CD4-positive, alpha-beta T cell treated with Interleukin-6 for 4 hours (primary cell): ENCODE measurements at regions not wholly inside any gene's neighbourhood (a gene's known extent, or its start where the extent isn't known, plus 50 kb on each side); places are given as distances from the start of the nearest gene placed in this dataset.

ENCODE experiments used
- DNase-seq: peaks from one replicate; pipeline ENCODE4 v3.0.0-alpha.2; 2020; ENCODE audit warnings: mixed read lengths

DNA sequence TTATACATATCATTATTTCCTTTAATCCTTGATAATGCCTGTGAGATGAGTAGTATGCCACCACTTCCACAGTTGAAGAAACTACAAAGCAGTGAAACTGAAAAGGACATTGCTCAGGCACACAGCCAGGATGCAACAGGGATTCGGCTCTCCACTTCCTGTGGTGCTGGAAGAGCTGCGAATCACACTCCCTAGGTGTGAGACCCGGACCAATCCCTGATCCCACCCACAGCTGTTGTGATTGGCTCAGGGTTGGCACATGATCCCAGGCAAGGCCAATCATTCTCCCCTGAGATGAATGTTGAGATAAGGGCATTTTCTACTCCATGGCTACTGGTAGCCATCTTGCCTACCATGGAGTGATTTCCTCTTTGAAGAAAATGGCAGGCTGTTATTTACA lies 218.2 kb downstream of the TMEM114 start:
- DNase-seq: no peak

GRCh38 chr16:8370374-8371270 lies 219.7 kb downstream of the TMEM114 start:
- no peak for DNase-seq

DNA sequence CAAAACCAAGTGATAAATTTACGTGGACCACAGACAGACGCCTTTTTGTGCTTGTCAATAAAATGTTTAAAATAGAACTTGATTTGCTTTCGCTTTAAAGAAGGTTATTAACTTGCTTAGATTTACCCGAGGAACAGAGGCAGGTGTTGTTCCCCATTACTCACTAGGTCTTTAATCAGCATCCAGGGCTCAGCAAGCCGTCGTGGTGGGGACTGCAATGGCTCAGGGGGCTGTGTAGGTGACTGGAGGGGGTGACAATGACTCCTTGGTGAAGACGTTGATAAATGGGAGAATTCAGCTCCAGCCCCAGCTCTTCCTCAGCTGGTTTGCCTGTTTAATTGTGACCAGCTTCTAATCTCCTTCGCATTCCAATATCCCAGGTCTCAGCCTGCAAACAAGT lies 231.4 kb downstream of the TMEM114 start:
- DNase-seq: no peak

- DNase-seq: no peak
Measured at GRCh38 chr16:8355675-8356074, 234.6 kb downstream of the TMEM114 start.

- DNase-seq: no peak
Measured at GRCh38 chr16:8346294-8346693, 244.0 kb downstream of the TMEM114 start.

GRCh38 chr16:8342276-8342675 lies 248.0 kb downstream of the TMEM114 start:
- DNase-seq: no peak

DNA sequence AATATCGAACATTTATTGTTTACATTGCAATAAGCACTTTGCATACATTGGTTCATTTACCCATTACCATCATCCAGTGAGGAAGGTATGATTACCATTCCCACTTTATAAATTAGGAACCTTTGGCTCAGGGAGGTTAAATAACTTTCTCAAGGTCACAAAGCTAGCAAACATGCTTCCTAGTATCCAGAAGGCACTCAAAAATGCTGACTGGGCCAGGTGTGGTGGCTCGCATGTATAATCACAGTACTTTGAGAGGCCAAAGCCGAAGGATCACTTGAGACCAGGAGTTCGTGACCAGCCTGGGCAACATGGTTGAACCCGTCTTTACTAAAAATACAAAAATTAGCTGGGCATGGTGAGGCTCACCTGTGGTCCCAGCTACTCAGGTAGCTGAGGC lies 259.6 kb downstream of the TMEM114 start:
- DNase-seq: no peak

DNA sequence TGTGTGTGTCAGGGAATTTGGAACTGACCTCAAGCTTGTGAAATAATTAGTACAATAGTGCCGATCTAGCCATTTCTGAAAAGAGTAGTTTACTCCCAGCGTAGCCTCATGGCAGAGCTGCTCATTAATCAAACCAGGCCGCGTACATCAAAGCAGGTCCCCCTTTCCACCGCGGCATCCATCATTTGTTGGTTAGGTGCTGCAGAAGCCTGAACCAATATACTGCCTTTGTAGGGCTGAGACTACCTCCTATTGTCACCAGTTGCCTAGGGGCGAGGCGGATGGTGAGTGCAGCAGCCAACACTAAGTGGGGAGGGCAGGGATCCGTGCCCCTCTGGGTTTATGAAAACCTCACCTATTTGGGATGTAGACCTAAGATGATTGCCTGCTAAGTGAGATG lies 264.1 kb downstream of the TMEM114 start:
- DNase-seq: no peak

DNA sequence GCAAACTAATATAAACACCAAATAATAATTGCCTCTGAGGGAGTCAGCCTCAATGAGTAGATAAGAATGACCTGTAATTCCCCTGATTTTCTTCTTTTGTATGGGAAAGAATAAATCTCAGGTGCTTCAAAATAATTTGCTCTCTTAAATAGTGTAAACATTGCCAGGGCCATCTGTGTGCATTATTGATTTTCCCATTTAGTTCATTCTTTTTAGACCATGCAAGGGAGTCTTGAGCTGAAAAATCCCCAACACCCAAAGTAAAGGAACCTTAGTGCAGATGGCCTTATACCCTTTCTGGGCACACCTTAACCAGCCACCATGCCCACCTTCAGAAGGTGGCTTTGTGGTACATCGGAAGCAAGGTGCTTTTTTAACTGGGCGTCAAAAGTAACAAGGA lies 267.2 kb downstream of the TMEM114 start:
- no peak for DNase-seq

- DNase-seq: no peak
Measured at GRCh38 chr16:8320131-8320530, 270.2 kb downstream of the TMEM114 start.

DNA sequence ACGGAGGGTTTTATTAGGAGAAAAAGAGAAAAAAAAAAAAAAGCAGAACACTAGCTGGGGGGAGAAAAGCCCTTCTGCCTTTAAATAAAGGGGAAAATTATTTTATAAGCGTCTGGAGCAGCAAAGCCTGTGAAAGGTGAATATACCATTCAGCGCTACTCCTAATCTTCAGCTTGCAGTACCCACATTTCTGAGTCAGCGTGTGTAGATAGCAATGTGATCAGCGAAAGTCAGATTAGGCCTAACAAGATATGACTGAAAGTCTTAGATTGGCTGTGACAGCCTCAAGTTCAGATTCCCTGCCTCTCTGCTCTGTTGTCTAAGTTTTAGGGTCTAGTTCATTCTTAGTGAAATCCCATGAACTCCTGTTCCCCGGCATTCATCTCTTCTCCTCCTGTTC lies 279.5 kb downstream of the TMEM114 start:
- DNase-seq: no peak

DNA sequence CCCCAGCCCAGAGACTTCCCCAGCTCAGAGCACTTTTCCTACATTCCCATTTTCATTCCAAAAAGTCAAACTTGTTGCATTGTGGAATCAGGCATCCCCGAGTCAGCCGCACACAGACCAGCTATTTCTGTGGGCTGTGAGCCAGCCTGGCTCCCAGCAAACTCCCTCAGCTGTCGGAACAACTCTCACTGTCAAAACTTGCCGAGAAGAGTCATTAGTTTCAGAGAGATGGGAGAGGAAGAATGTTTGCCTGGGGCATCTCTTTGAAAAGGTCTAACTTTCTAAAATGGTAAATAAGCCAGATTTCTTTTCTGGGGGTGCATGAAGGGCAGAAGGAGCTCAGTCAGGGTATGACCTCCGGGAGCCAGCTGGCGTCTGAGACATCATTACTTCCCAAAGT lies 280.0 kb downstream of the TMEM114 start:
- DNase-seq: no peak

GRCh38 chr16:8305201-8305600 lies 285.1 kb downstream of the TMEM114 start:
- no peak for DNase-seq

- DNase-seq: no peak
Measured at GRCh38 chr16:8299635-8300034, 290.7 kb downstream of the TMEM114 start.

GRCh38 chr16:8295513-8296237 lies 294.6 kb downstream of the TMEM114 start:
- DNase-seq: no peak

GRCh38 chr16:8293413-8293812 lies 296.9 kb downstream of the TMEM114 start:
- no peak for DNase-seq

- DNase-seq: no peak
Measured at GRCh38 chr16:8292271-8292670, 298.0 kb downstream of the TMEM114 start.

DNA sequence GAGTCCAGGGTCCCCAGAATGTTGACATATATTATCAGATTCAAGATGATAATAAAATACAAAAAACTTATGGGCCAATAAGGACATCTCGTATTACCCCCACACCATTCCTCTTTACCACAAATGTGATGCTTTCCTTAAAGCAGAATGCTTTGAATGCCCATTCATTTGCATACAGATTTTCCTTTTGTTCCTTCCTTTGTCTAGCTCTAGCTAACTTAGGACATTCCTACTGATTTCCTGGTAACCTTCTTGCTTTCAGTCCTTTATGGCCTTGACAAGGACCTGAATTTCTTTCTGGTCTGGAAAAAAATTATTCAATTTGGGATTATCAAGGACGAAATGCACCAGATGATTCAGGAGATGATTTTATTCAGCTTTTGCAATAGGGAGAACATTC lies 304.0 kb downstream of the TMEM114 start:
- no peak for DNase-seq

- no peak for DNase-seq
Measured at GRCh38 chr16:8283195-8283594, 307.1 kb downstream of the TMEM114 start.

GRCh38 chr16:8278031-8278580 lies 312.2 kb downstream of the TMEM114 start:
- DNase-seq: no peak

DNA sequence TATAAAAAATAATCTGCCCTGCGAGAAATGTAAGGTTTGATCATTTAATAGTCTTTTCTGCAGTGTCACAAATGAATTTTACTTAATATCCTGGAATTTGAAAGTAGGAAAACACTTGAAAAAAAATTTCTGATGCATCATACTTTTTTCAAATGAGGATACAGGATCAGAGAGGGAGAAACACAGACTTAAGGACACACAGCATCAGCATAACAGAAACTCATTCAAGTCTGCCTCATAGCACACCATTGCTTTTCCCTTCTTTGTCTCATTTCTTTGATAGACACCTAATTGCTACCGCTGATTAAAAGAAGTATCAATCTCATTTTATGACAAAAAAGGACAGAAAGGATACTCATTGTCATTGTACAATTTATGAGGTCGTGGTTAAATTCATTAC lies 319.0 kb downstream of the TMEM114 start:
- no peak for DNase-seq

DNA sequence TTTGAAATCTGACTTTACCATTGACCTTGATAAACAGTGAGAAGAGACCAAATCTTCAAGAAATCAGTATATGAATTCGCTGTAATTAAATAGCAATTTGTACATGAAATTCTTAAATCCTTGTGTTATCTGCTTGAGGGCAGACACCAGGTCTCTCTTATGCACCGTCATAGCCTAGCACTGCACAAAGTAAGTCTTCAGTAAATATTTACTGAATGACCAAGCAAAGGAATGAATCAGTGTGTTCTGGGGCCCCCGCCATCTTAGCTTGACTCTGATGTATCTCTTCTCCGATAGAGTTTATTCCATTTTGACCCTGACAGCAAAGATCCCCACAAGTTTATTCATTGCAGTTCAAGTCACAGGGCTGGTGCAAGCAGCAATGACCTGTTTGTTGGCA lies 328.0 kb downstream of the TMEM114 start:
- no peak for DNase-seq

DNA sequence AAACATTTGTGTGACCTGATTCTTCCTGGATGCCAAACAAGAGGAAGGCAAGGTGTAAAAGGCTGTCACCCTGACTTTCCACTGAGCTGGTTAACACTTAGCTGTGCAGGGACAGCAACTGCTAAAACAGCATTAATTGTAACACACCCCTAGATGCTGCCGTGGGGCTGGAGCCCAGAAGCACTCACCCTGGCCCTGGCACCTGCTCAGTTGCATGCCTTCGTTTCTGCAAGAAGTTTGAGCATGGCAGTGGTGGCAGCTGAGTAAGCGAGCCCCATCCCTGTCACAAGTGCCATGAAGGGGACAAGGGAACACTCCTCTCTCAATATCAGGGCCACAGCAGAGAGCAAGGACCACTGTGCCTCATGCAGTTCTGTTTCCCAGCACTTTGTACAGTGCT lies 330.2 kb downstream of the TMEM114 start:
- DNase-seq: no peak

DNA sequence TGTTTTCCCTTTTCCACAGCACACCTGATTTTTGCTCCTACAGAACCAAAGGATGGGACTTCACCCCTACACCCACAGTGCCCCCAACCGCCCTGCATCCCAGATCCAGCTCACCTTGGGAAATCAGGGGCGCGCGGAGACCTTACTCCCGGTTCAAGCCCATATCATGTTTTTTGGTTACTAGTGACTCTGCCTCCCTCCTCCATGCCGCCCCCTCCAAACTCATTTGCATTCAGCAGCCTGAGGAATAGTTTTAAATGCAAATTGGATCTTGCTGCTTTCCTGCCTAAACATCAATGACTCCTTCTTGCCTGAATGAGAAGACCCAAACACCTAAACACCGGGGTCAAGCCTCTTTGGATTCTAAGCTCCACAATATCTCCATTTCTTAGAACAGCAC lies 331.8 kb downstream of the TMEM114 start:
- no peak for DNase-seq
